ENCODE measurements at regions not wholly inside any gene's neighbourhood (a gene's known extent, or its start where the extent isn't known, plus 50 kb on each side); places are given as distances from the start of the nearest gene placed in this dataset.
"Not testable (repeated sequence)": the region's sequence is repeated elsewhere in the genome, so short reads cannot be mapped to it uniquely, and the experiment has no call there.

DNA sequence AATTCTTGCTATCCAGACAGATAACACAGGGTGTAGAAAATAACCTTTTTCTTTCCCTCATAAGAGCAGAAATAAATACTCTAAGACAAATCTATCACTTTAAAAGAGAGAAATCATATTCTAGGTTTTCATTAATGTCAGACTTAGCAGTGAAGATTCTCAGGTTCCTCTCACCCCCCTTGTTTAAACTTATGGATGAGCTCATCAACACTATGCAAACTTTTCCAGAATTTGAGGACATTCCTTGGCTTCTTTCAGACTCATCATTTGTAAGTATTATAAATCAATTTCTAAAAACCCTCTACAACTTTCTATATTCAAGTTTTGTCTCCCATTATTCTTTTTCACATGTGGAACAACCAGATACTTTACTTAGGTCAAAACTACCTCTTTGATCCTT is 374.9 kb upstream of the TRPC7 start:
- no peak for DNase-seq (ENCODE audit: low spot score)

DNA sequence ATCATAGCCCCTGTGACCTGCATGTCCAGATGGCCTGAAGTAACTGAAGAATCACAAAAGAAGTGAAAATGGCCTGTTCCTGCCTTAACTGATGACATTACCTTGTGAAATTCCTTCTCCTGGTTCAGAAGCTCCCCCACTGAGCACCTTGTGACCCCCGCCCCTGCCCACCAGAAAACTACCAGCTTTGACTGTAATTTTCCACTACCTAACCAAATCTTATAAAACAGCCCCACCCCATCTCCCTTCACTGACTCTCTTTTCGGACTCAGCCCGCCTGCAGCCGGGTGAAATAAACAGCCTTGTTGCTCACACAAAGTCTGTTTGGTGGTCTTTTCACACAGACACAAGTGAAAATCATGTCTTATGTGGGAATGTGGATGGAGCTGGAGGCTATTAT is 373.9 kb upstream of the TRPC7 start:
- DNase-seq (ENCODE audit: low spot score) = not testable (repeated sequence)

DNA sequence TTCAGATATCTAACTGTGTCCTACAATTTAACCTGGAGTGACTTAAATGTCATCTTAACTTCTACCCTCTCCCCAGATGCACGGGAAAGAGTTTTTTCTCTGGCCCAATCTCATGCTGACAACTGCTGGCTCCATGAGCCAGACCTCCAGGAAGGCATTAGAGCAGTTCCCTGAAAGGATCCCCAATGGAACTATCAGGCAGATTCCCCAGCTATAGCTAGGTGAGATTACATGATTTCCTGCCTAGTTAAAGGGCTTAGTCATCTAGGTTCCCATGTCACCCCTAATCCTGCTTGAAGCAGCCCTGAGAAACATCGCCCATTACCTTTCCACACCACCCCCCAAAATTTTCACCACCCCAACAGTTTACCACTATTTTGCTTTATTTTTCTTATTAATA is 373.5 kb upstream of the TRPC7 start:
- no peak for DNase-seq (ENCODE audit: low spot score)

DNA sequence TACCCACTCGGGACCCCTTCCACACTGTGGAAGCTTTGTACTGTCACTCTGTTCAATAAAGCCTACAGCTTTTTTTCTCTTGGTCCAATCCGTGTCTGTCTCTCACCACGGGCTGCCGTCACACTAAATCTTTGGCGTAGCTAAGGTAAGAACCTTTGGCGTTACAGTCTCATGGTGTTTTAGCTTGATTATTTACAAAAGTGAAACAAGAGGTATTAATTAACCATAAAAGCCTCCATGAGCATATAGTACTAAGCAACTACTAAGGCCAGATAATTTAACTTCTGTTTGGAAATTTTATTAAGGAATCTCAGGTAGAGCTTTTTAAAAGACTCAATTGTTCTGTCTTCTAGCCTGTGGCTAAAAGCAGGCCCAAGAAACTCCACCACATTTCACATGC is 370.7 kb upstream of the TRPC7 start:
- no peak for DNase-seq (ENCODE audit: low spot score)

DNA sequence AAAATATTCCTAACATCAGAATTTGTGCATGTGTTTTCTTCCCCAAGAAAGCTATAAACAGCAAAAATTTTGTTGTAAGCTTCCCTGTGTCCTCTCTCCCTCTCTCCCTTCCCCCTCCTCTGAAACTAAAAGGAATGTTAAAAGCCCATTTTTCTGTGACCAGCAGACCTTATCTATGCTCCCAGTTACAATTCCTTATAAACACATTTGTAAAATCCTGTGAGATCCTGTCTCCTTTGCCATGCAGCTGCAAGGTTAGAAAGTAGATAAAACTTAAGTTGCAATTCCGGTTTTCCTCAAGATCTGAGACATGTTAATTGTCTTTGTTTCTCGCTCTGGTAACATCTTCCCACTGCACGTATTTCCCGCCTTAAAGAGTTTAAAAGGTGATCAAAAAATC is 370.3 kb upstream of the TRPC7 start:
- DNase-seq (ENCODE audit: low spot score) = not testable (repeated sequence)

DNA sequence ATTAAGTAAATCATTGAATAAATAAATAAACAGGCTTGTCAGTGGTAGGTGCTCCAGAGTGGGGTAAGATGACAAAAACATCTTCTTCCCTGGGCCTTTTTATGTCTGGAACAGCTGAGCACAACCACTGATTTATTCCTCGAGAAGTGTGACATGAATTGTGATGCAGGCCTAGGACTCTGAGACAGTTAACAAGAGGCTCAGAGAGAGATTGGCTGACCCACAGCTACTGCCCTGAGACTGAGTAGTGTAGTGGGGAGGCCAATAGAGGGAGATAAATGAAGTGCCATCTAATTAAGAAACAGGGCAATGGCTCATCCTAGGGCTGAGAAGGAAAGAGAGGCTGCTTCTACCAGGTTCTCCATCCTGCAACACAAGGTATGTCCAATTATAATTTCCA is 369.3 kb upstream of the TRPC7 start:
- DNase-seq (ENCODE audit: low spot score) = no peak

DNA sequence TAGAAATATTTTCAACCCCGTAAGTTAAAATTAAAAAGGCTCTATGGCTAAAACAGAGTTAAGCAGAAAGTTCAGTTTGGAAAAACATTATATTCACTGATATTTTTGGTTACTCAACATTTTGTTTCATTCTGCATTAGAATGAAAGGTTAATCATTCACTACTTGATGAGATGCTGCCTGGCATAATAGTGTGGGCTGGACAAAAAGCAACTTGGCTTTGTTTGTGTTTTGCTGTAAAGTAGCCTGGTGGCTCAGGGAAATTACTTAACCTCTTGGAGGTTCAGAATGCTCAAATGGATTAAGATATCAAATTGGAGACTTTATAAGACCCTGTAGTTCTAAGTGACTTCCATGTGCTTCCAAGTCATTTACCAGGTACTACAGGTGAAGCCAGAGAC is 367.4 kb upstream of the TRPC7 start:
- no peak for DNase-seq (ENCODE audit: low spot score)

DNA sequence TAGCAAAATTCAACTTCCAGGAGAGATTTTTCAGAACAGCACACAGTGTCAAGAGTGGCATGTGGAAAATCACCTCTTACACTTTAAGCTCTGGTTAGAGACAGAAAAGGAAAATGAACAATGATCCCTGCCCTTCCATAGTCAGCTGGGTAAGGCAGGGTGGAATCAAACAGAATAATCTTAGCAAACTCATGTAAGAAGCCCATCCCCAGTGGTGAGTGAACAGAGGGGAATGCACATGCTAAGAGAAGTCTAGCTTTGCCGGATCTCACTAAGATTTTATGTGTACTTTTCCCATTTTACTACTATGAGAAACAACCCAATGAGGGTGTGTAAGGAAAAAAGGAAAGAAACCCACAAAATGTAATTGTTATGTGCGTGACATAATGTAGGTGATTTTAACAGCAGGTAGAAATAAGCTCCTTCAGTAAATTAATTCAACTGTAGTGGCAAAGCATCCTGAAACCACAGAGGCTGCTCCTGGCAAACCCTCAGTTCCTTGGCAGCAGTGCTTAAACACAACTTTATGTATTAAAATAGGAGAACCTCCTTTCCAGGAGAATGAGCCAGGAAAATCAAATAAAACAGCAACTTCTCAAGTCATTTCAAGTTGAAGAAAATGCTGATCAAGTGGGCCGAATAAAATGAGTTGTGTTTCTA is 366.0 kb upstream of the TRPC7 start:
- no peak for DNase-seq (ENCODE audit: low spot score)

DNA sequence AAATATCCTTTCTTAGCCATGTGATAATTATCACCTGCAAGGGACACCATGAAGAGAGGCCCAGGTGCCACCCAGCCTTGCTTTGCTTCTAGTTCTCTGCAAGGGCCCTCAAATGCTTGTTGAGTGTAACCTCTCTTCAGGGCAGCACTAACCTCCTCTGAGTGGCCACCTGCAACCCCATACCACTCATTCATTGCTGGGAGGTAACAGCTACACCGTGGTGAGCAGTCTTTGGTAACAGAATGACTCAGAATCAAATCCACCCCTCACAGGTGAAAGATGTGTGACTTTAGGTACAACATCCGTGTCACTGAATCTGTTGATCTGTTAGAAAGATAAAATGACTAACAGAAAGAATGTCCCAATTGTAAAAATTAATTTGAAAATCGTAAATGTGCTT is 365.1 kb upstream of the TRPC7 start:
- no peak for DNase-seq (ENCODE audit: low spot score)

DNA sequence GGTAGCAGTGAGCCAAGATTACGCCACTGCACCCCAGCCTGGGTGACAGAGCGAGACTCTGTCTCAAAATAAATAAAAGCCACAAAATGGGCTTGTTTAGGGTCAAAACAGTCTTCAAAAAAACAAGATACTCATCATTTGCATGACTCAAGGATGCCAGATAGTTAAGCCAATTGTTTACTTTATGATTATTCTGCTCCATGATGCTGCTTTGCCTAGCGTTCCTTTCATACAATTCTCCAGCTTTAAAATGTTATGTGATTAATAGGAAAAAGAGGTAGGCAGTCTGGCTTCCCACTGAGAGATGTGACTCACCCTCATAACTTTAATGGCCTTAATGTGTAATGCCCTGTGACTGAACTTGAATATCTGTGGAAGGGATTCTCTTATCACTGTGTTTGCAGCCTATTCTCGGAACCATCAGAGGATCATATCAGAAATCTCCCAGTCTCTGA is 364.6 kb upstream of the TRPC7 start:
- no peak for DNase-seq (ENCODE audit: low spot score)

DNA sequence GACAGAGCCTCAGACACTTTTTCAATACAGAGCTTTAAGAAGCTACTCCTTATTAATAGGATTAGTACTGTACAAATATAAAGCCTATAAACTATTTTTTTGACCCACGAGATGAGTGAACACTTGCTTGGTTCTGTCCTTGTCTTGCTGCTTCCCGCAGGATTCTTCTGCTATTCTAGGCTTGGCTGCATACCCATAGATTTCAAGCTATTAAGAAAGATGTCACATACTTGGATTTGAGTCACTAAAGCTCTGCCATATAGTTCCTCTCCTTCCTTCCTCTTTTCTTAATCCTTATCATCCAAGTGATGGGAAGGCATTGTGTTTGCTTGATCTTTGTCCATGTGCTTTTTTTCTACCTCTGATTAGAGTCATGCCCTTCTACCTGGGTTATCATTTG is 361.2 kb upstream of the TRPC7 start:
- no peak for DNase-seq (ENCODE audit: low spot score)

DNA sequence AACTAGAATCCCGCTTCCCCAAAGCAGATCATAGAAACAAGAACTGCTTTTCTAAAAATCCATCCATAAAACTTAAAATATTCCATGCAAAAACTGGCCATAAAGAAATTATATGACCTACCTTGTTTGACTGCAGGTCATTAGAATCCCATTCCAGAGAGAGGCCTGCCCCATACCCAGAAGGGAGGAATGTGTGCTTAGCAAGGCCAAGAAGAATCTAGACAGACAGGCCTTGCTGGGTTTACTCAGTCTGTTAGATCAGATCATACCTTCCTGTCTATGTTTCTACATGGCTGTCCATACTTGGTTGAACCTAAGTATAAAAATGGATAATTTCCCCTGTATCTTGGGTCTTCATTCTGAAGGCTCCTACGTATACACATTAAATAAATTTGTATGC is 358.8 kb upstream of the TRPC7 start:
- no peak for DNase-seq (ENCODE audit: low spot score)

DNA sequence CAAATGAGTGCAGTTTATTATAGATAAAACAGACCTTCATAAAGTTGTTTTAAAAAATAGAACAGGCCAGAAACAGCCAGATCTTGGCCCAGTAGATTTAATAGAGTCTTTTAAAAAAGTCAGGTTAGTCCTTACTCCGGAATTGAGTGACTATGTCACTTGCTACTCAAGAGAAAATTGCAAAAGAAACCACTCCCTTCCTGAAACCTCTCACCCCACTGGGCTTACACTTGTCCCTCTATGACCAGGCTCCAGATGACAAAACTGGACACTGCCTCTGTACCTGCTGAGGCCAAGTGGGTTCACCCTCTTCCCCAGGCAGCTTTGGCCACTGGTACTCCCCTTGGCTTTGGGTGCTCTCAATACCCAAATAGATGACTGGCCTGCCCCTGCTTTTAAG is 357.2 kb upstream of the TRPC7 start:
- no peak for DNase-seq (ENCODE audit: low spot score)

DNA sequence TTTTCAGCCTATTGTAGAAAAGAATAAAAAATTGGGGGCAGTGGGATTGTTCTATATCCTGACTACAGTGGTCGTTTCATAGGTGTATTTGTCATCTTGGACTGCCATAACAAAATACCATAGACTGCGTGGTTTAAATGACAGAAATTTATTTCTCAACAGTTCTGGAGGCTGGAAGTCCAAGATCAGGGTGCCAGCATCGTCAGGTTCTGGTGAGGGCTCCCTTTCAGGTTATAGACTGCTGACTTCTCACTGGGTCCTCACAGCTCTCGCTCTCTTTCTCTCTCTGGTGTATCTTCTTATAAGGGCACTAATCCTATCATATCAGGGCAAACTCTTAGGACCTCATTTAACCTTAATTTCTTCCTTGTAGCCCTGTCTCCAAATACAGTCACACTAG is 356.7 kb upstream of the TRPC7 start:
- DNase-seq (ENCODE audit: low spot score) = no peak

DNA sequence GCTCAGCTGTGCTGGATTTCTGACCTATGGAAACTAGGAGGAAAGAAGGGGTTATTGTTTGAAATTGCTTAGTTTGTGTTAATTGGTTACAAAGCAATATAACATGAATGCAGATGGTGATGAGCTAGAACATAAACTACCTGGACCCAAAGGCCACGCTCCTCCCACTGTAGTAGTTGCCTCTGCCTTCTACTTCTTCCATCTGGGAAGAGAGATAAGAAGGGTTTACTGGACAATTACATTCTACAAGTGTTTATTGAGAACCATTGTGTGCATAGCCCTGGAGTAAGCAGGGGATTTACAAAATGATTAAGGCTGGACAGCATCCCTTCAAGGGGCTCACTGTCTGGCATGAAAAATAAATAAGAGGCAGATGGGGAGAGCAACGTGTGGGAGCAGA is 355.3 kb upstream of the TRPC7 start:
- DNase-seq (ENCODE audit: low spot score) = no peak

DNA sequence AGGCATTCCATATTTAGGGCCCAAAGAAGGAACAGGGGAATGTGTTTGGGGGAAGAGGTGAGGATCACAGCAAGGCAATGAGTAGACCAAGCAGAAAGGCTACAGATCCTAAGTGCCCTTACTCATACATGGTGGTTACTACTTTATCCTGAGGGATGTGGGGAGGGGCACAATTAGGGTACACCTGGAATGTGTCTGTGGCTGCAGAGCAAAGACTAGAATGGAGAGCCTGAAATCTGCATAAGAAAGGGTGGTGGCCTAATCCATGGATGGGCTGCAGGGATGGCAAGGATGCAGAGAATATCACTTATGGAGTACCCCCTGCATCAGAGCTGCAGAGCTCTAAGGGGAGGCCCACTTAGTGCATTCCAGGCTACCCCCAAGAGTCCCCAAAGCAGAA is 352.6 kb upstream of the TRPC7 start:
- DNase-seq (ENCODE audit: low spot score) = no peak

DNA sequence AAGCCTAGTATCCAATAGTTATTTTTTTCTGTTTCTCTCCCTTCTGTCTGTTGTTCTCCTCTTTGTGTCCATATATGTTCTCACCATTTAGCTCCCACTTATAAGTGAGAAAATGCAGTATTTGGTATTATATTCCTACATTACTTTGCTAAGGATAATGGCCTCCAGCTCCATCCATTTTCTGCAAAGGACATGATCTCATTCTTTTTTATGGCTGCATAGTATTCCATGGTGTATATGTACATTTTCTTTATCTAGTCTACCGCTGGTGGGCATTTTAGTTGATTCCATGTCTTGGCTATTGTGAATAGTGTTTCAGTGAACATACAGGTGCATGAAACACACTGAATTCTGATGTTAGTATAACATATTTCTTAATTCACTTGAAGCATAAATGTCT is 348.9 kb upstream of the TRPC7 start:
- no peak for DNase-seq (ENCODE audit: low spot score)

DNA sequence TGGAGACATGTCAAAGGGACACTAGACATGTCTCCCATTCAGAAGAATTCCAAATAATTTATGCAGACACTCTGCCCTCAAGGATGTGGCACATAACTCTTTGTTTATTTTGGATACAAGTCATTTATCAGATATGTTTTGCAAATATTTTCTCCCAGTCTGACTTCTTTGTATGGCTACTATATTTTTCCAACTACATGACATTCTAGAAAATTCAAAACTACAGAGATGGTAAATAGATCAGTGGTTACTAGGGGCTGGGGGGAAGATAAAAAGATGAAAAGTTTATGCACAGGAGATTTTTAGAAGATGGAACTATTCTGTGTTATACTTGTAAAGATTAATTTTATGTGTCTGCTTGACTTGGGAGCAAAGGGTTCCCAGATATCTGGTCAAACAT is 347.3 kb upstream of the TRPC7 start:
- DNase-seq (ENCODE audit: low spot score) = no peak

DNA sequence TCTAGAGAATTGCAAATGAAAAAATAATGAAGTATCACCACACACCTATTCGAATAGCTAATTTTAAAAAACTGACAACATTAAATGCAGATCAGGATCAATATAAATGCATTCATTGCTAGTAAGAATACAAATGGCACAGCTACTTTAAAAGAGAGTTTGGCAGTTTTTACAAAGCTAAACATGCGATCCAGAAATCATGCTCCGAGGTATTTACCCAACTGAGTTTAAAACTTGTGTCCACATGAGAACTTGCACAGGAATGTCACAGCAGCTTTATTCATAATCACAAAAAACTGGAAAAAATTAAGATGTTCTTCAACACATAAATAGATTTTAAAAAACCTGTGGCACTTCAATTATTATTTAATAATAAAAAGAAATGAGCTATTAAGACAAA is 345.5 kb upstream of the TRPC7 start:
- no peak for DNase-seq (ENCODE audit: low spot score)

DNA sequence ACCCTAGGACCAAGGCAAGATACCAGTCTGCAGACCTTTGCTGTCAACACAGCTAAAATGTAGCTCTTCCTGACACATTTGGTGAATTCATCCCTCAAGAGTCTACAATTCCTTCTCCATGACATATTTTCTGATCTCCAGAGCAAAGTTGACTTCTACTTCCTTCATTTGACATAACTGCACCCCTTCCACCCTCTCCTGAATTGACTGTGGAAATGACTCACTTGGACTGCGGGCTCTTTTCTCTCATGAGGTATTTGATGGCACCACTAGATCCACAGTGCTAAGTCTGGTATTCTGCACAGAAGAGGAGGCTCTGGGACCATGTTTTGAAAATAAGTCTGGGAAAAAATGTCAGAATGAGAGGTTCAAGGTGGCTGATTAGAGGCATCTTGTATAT is 338.4 kb upstream of the TRPC7 start:
- no peak for DNase-seq (ENCODE audit: low spot score)

DNA sequence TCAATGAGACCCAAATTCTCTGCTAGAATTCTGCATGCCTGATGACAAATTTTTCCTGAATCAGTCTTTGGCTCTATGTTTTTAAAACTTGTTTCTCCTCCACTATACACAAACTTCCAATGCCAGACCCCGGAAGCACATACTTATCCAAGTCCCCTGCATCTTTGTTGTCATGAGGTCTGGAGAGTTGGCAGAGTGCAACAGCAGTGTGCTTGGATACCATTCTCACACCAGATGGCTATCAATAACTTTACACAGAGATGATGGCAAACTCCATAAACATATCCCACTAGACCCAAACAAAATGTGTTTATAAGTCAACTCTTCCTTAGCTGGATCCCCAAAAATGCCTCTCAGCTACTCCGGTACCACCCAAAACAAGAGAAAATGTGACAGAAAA is 337.7 kb upstream of the TRPC7 start:
- no peak for DNase-seq (ENCODE audit: low spot score)

DNA sequence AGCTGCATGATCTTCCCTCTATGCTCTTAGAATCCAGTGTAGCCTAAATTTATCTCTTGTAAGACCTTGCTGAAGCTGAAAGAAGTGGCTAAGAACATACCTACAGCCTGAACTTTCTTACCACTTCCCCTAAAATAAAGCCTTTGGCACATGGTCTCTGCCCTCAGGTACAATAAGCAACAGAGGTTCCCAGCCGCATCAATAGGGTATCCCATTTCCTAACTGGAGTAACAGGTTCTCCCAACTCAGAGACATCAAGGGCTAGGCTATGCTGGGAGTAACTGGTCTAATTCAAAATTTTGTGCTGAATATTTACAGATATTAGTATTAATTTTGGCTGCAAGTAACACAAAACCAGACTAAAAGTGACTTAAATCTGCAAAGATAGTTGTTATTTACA is 335.8 kb upstream of the TRPC7 start:
- DNase-seq (ENCODE audit: low spot score) = no peak

DNA sequence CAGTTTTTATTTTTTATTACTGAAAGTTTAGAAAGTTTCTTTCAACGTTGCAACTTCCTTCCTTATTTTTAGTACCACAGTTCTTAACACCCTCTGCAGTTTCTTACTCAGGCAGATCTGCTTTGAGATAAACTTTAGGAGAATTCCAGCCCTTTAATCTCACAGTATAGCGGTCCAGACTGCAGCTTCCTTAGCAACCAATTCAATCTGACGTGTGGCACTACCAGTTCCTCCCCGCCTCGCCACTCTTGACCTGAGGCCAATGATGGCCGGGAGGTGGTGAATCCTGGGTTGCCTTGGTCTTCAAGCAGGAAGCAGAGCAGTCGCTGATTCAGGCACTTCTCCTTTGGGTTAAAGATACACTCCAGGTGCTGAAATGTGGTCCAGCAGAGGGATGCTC is 334.3 kb upstream of the TRPC7 start:
- no peak for DNase-seq (ENCODE audit: low spot score)

DNA sequence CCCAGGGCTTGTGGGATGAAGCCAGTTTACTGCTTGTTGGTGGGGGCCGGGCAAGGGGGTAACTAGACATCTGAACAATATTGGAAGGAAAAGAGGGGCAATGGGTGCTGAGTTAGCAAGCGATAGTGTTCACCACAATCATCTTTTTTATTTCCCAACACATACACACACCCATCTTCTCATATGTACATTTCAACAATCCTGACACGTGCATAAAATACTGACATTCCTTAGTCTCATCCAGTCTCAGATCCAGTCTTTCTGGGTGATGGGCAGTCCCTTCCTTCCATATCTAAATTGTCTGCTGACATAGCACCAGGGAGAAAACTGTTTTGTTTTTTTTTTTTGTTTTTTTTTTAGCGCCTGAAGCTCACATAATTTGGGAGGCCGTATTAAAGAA is 333.6 kb upstream of the TRPC7 start:
- DNase-seq (ENCODE audit: low spot score) = no peak

DNA sequence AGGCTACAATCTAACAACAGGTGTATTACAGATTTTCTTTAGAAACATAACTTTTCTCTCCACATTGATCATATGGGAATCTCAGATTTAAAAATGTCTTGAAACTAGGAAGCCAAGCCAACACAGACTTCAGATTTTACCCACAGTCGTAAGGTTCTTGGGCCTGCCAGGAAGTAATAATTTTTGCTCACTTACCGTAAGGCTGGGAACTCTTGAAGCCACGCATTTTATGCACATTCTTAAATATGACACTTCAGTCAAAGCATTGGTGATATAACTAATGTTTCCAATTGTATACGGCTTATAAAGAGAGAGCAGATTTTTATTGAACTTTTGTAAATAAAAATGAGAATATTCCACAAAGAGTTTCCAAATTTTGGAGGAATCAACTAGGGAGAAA is 328.9 kb upstream of the TRPC7 start:
- DNase-seq (ENCODE audit: low spot score) = no peak
